ENCODE measurements at regions not wholly inside any gene's neighbourhood (a gene's known extent, or its start where the extent isn't known, plus 50 kb on each side); places are given as distances from the start of the nearest gene placed in this dataset.

DNA sequence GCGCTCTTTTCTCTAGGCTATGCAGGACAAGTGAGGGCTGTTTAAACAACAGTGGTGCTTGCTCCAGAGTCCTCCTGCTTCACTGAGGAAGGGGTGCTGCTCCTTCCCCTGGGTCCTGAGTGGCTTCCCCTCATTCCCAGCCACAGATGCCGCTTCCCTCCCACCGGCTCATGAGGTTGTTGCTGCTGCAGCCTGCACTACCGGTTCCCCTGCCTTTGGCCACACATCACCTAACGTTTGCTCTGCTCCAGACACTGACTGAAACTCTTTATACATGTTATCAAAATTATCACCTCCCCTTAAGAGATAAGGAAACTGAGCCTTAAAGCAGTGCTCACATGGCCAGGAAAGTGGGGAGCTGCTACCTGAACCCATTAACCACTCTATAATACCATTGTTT, 130.8 kb upstream of the LGALSL start:
- no peak for DNase-seq

DNA sequence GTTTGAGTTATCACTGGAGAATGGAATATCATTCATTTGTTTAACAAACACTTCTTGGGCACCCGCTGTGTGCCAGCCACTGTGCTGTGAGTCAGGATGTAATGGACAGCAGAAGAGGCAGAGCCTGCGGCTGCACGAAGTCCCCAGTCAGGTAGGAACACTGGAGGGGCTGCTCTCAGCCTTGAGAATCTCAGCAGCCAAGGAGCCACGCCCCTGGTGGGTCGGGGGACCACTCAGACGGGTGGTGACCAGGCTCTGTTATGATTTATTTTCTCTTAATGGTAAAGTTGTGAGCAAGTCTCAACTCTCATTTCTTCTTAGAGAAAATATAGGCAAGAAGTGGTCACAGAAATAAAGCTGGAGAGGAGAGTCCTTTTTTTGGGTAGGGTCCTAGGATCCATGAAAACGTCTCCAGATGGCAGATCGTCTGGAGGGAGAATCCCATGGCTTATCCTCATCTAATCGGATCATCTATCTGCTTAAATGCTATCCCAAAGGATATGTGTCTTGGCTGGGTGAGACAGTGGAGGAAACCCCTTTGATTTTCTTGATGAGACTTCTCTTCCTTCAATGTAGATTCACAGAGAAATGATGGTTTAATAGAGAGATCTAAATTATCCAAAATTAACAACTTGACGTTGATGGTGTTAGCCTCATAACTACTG, 129.1 kb upstream of the LGALSL start:
- DNase-seq, result no peak

DNA sequence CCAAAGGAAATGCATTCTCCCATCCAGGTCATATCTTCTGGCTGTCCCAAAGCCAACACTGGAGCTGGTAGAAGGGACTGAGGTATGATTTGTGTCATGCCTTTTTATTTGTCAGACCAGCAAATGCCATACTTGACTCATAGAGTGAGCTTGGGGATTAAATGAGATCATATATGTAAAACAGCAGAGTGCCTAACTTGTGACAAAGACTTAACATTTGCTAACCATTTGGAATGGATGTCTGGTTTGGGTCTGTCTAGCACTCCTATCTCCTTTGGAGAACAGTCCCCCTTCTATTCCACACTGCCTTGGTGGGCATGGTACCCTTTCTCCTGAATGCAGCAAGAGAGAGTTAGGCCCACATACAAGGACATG, 128.5 kb upstream of the LGALSL start:
- DNase-seq, result peak; percentile 79

DNA sequence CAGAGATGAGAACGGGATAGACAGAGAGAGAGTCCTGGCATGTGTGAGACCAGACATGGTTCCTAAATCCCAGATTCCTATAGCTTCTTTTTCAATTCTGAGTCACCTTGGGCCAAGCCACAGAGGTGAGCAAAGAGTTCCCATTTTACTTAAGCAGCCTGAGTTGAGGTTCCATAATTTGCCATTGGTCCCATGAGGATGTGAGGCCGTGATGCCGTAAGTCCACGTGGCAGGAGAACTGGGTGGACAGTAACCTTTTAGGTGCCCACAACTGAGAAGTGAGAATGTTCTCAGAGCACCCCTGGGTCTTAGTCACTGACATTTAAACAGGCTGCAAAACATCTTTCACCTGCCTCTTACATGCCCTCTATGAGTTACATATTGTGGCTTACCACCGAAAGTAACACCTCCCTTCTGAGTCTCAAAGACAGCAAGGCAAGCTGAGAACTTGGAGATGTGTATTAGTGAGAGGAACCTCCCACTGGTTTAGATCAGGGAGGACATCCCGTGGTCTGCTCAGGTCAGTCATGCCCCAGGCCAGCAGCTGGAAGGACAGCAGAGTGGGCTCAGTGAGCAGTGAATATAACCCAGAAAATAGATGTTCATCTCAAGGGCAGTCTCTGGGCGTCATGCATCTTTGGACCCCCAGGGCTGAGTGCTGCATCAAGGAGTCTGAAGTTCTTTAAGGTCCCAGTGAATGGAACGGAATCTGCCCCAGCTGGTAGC, 127.9 kb upstream of the LGALSL start:
- peak; percentile 33 for DNase-seq

DNA sequence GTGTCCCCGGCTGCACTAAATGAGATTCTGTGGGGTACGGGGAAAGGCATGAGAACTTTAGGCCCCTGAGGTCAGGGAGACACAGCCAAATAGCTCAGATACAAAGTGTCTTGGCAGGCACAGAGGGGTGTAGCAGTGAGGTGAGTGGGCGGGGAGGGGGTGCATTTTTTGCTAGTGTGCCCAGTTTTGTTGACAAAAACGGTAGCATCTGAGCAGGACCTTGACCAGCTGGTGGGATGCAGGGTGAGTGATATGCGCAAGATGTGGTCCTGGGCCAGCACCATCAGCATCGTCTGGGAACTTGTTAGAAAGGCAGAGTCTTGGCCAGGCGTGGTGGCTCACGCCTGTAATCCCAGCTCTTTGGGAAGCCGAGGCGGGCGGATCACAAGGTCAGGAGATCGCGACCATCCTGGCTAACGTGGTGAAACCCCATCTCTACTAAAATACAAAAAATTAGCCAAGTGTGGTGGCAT, 127.3 kb upstream of the LGALSL start:
- no peak for DNase-seq

DNA sequence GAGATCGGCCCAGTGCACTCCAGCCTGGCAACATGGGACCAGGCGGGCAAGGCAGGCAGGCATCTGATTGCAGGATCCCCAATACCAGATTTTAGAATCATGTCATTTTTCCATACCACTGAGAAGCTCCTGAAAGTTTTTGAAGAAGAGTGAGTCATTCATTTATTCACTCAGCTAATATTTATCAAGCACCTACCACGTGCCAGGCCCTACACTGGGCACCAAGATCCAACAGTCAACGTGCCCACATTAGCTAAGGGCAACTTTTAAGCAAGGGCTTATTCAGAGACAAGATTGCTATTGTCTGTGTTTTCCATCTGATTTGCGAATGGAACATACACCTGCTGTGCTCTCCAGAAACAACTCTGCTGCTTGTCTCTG, 126.8 kb upstream of the LGALSL start:
- peak; percentile 19 for DNase-seq

DNA sequence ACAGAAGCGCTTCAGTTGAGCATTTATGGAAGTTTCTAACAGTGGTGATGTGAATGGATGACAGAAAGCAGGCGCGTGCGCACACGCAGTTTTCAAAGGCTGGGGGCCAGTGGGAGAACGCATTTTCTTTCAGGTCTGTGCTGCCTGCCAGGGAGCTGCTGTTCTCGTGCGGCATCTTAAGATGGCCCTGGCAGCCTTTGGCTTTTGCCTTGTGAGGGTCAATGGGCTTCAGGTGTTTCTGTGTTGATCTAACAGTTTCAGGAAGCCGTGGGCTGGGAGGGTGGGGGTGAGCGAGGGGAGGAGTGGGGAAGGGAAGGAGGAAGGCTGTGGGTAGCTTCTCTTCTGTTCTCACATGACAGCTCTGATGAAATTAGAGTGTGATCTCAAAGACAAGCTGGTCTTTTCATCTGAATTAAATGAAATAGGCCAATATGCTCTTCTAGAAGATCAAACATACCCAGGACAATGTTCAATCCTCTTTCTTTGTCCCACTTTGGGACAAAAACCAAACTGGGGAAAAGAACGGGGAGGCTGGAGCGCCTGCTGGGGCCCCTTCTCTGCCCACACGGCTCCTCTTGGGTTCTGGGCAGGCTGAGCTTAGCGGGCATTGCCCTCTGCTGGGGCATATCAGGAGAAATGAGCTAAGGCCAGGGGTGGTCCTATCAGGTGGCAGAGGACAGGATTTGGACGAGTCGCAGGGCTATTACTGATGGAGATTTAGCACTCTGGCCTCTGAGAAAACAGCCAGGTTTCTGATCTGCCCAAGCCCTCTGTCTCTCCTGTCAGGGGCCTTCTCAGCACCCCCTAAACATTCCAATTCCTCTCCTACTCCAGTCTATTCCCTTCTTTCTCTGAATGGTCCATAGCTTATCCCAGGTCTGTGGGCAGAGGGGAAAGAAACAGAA, 126.2 kb upstream of the LGALSL start:
- peak; percentile 71 for DNase-seq

DNA sequence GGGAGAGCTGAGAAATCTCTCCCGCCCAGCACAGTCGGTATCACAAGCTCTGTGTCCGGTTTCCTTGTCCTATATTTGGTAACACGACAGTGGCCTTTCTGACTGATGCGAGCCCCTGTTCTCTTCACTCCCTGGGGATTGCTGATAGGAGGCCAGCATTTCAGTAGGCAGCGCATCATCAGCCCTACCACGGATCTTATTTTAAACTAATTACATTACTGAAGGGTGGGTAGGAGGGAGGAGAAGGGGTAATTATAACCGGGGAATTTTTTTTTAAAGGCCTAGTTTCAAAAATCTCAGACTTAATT, 125.6 kb upstream of the LGALSL start:
- peak; percentile 24 for DNase-seq

DNA sequence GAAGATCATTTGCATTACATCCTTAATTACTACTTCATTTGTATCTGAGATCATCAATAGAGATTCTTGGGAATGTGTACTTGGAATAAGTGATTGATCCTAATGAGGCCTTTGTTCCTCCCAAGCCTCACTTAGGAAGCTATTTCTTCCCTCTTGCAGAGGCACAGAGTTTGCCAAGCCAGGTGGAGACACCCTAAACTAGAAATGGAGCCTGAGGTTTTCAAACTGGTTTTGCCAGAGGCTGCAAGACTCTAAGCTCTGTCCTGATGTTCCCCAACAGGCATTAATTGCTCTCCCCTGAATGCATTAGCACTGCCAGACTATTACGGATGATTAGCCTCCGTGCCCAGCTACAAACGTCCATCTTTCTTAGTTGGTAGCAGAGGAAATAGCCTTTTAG, 125.2 kb upstream of the LGALSL start:
- no peak for DNase-seq

DNA sequence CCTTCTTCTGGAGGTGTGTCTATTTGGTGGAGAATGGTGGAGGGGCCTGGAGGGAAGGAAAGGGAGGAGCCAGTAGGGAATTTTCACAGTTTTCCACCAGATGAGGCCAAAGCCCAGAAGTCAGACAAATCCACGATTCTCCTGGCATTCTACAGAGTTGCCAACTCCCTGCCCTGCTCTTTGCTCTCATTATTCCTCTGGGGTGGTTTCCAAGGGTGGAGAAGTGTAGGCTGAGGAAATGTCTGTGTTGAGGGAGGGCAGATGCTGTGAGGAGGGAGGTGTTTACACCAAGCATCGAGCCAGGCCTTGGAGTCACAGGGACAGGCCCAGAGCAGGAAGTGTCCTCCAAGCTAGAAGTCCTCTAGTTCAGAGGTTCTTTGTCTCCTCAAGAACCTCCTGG, 124.1 kb upstream of the LGALSL start:
- DNase-seq, result peak; percentile 81

DNA sequence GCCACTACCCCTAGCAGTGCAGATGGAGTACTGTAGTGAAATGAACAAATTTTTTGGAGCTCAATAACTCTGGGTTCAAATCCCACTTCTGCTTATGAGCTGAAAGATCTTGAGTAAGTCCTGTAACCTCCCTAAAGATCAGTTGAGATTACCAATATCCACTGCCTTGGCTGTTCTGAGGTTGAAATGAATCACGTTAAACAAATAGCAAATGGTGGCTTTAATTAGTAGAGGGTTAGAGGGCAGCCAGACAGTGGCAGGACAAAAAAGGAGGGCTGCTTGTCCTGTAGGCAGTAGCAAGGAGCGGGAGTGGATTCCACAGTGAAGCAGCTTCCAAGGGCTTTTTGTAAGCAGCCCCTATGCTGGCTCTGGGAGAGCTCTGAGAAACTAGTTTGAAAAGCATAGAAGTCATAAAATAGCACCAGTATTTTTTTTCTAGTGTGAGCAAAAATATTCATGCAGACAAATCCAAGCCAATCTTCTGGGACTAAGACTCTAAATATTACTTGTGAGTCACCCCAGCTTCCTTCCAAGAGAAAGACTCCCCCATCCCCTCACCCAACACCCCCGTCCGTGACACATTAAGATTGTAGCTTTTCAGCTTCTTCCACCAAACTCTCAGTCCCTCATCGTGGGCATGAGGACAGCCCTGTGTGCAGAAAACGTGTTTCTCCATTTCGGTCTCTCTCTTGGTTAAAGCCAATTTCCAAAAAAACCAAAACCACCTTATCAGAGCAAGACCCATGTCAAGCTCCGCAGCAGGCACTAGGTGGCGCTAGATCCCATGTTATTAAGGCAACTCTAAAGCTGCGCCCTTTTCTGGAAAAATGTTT, 123.5 kb upstream of the LGALSL start:
- DNase-seq, result peak; percentile 88

DNA sequence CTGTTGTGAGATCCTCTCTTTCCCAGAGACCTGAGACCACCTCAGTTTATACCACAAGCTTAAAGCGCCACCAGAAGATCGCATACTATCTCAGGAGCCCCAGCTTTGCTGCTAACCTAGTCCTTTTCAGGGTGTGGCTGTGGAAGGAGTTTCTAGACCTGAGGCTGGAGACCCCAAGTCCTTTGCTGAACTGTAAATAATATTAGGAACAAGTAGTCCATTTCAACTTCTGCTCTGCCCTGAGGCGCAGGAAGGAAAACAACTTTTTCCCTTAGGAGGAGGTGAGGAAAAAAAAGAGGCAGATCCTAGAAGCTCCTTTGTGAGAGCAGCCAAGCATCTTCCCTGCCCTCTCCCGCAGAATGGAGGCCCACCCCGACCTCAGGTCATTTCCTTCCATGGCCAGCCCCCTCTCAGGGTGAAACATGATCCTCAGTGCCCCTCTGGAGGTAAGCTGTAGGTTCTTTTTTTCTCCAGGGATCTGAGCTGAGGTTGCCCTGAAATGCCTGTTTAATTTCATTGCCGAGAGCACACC, 122.8 kb upstream of the LGALSL start:
- no peak for DNase-seq

DNA sequence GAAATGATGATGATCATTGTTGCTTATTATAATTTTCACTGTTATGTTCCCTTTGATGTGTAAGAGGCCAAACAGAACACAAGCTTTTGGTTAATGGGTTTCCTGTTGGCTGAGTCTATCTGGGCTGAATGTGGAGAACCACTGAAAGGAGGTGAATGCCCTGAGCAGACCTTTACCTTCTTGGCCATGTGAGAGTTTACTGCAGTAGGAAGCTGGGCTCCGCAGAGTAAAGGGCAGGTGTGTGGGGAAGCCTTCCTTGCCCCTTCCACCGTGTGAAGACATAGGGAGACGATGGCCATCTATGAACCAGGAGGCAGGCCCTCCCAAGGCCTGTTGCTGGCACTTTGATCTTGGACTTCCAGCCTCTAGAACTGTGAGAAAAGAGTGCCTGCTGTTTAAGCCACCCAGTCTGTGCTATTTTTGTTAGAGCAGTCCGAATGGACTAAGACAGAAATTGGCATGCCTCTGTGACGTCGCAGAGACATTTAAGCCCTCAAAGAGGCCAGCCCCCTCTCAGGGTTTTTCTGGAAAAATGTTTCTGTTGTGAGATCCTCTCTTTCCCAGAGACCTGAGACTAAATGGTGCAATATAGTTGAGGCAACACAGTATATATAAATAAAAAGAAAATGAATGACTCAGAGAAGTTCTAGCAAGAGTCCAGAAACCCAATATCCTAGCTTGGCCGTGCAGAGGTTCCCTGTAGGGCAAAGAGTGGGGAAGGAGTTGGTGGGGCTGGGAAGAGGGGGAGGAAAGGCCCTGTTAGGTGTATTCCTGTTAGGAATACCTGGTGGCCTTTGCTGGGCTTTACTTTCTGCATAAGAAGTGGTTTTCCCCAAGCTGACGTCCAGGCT, 121.9 kb upstream of the LGALSL start:
- no peak for DNase-seq

DNA sequence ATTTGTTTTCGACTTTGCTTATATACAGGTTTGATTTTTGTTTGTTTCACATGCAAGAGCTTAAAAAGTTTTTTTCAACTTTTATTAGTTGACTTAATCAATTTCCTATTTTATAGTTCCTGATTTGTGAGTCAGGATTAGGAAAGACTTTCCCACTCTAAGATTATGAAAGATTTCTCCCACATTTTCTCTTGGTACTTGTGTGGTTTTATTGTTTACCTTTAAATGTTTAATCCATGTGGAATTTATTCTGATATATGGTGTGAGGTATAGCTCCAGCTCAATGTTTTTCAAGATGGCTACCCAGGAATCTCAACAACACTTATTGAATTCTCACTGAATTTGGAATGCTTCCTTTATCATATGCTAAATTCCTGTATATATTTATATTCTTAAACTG, 117.8 kb upstream of the LGALSL start:
- DNase-seq, result peak; percentile 37

DNA sequence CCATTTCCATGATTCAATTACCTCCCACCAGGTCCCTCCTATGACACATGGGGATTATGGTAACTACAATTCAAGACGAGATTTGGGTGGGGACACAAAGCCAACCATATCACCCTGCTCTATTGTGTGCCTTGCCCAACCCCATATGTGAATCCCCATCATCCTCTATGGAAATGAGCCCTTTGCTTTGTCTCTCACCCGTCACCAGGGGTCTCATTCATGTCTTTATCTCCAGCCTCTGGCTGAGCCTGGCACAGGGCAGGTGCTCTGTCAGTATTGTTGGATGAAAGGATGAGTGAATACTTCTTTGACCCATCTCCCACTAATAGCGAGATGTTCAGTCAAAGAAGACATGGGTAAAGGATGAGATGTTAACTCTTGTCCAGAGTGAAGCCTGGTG, 116.6 kb upstream of the LGALSL start:
- DNase-seq, result no peak

DNA sequence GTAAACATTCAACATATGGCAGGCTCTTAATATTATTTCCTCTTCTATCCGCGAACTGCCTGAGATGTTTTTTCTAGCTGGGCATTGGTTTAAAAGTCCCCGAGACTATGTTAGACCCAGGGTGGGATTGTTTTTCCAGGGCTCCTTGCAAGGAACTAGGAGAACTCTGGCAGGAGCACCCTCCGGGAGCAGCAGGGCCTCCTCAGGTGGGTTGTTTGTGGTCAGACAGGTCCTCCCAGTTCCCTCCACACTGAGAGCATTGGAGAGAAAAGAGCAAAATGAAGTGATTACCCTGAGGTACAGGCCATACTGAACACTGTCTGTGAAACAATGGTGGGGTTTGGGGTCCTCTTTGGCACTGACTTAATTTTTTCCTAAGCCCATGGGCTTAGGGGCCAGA, 115.9 kb upstream of the LGALSL start:
- DNase-seq, result no peak

DNA sequence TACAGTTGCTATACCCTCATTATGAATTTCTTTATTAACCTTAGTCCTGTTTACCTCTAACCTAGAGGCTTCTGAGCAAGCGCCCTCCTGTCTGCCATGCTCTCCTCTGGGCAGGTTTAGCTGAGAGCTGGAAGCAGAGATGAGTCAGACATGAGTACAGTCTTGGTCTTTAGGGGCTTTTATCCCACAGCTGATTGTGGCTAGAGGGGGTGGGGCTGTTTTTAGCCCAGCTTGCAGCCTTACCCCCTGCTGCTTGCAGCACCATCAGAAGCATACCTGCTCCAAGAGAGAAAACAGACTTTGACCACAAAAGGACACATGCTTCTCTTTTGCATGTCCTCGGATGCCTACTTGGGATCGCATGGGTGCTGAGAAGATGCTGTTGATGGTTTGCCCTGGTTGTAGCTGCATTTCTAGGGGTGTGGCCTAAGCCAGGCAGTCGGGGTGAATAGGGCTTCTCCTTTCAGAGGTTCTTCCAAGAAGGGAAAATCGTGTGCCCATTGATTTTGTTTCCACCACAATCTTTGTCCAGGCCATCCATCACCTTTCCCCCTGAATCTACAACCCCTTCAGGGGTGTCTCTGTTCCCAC, 115.0 kb upstream of the LGALSL start:
- no peak for DNase-seq

DNA sequence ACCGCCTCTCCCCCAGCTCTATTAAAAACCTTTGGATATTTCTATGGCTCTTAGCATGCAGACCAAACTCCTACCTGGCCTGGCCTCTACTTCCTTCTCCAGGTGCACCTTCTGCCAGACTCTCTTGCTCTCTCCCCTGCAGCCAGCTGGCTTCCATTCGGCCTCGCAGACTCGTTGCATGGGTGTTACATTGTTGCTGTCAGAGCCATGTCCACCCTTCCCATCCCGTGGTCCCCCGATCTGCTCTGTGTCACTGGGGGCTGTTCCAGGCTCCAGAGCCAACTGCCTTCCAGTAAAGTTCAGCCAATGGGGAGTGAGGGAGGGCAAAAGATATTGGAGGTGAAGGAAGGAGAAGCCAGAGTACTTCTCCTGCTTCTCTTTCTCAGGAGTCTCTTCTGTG, 112.5 kb upstream of the LGALSL start:
- DNase-seq, result no peak

DNA sequence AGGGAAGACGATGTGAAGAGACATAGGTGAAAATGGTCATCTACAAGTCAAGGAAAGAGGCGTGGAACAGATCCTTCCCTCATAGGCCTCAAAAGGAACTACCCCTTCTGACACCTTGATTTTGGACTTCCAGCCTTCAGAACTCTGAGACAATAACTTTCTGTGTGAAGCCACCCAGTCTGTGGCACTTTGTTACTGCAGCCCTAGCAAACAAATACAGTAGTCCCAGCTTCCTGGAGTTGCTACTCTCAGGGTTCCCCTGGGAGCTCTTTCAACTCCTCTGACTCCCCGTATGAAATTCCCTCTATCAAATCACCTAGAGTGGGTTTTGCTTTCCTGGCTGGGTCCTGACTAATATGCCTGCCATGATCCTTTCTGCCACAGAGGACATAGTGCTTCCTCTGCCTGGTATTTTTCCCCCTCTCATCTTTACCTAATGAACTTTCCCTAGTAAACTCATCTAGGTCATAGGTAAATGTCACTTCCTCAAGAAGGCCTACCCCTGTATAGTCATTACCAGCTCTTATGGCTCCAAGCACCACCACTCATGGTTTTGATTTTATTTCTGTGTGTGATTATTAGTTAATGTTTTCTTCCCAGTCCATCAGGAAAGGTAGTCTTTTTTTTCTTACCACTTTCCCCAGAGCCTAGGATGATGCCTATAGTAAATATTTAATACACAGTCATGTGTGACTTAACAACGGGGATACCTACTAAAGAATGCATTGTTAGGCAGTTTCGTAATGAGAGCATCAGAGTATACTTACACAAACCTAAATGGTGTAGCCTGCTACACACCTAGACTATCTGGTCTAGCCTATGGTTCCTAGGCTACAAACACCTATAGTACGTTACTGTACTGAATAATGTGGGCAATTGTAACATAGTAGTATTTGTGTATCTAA, 111.5 kb upstream of the LGALSL start:
- DNase-seq, result no peak

DNA sequence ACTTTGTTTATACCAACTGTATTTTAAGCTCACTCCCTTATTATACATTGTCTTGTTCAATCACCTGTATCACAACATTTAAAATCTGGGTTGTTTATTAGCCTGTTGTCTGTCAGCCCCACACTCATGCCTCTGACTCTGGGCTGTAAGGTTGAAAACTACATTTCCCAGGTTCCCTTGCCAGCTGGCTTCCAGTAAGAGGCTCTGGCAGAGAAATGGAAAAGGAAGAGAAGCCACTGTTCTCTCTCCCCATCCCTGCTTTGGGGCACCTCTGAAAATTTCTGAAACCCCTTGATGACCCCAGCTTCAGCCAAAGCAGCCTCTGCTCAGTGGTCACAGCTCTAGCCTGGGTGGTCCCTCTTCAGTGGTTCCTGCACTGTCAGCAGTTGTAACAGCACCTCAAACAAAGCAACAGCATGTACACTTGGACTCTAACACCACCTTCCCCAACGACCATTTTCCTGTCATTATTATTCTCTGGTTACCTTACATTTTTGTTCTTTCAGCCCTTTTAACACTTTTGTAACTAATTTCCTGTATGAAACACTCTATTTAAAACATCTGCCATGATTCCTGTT, 108.9 kb upstream of the LGALSL start:
- no peak for DNase-seq
